ENCODE measurements at regions not wholly inside any gene's neighbourhood (a gene's known extent, or its start where the extent isn't known, plus 50 kb on each side); places are given as distances from the start of the nearest gene placed in this dataset.
A peak's percentile ranks its signal among the peaks of the same experiment; 100 is the strongest.

- DNase-seq: no peak
Observed at GRCh38 chr7:112880818-112881418, 90.7 kb upstream of the TMEM168 start.

GRCh38 chr7:112877691-112878460 is 87.7 kb upstream of the TMEM168 start:
- DNase-seq: no peak

- no peak for DNase-seq
Observed at GRCh38 chr7:112876877-112877276, 86.7 kb upstream of the TMEM168 start.

- no peak for DNase-seq
Observed at GRCh38 chr7:112874909-112875308, 84.7 kb upstream of the TMEM168 start.

- DNase-seq: no peak
Observed at GRCh38 chr7:112873831-112874553, 83.8 kb upstream of the TMEM168 start.

GRCh38 chr7:112869111-112869774 is 79.0 kb upstream of the TMEM168 start:
- DNase-seq: peak; percentile 48

GRCh38 chr7:112868609-112869008 is 78.4 kb upstream of the TMEM168 start:
- no peak for DNase-seq

- DNase-seq: no peak
Observed at GRCh38 chr7:112866424-112866823, 76.2 kb upstream of the TMEM168 start.

GRCh38 chr7:112864380-112864779 is 74.2 kb upstream of the TMEM168 start:
- no peak for DNase-seq

- no peak for DNase-seq
Observed at GRCh38 chr7:112858838-112859237, 68.6 kb upstream of the TMEM168 start.

GRCh38 chr7:112855227-112855626 is 65.0 kb upstream of the TMEM168 start:
- DNase-seq: no peak

GRCh38 chr7:112854169-112854568 is 64.0 kb upstream of the TMEM168 start:
- DNase-seq: no peak

- DNase-seq: no peak
Observed at GRCh38 chr7:112853422-112853821, 63.2 kb upstream of the TMEM168 start.

- DNase-seq: no peak
Observed at GRCh38 chr7:112843151-112843550, 53.0 kb upstream of the TMEM168 start.

Measured in CD4-positive, alpha-beta T cell treated with Interleukin-6 for 4 hours (primary cell).